ENCODE measurements at regions not wholly inside any gene's neighbourhood (a gene's known extent, or its start where the extent isn't known, plus 50 kb on each side); places are given as distances from the start of the nearest gene placed in this dataset.

DNA sequence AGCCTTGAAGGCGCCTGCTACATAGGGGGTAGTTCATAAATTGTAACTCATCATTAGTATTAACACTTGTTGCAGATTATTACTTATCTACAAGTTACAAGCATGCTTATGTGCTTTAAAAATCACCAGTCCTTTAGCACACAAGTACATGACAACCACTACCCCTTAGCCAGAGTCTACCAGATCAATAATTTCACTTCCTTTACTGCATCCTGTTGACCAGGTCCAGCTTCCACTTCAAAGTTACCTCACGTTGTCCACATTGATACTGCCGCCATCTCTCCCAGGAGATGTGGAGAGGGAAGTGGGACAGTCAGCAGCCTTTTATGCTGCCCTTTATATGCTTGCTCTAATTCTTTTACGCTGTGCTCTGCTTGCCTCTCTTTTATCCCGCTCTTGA is 231.3 kb upstream of the CXXC4 start:
- no peak for DNase-seq (ENCODE audit: extremely low read depth, insufficient read length)
- TF ChIP-seq, protein P1, sequence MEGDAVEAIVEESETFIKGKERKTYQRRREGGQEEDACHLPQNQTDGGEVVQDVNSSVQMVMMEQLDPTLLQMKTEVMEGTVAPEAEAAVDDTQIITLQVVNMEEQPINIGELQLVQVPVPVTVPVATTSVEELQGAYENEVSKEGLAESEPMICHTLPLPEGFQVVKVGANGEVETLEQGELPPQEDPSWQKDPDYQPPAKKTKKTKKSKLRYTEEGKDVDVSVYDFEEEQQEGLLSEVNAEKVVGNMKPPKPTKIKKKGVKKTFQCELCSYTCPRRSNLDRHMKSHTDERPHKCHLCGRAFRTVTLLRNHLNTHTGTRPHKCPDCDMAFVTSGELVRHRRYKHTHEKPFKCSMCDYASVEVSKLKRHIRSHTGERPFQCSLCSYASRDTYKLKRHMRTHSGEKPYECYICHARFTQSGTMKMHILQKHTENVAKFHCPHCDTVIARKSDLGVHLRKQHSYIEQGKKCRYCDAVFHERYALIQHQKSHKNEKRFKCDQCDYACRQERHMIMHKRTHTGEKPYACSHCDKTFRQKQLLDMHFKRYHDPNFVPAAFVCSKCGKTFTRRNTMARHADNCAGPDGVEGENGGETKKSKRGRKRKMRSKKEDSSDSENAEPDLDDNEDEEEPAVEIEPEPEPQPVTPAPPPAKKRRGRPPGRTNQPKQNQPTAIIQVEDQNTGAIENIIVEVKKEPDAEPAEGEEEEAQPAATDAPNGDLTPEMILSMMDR (IDR thresholded peaks at IDR 0.05; ENCODE audit: insufficient read depth, low read length, poor library complexity, severe bottlenecking), result no peak
- Histone ChIP-seq H3K4me3 (replicated peaks; ENCODE audit: low read depth, low read length) (no peak overlapping the region), H3K36me3 (ENCODE audit: control insufficient read depth, insufficient read depth, low read length) (no peaks in the 10 kb centered on the region), H3K27me3 (replicated peaks; ENCODE audit: control insufficient read depth, insufficient read depth, low read length) (no peaks in the 10 kb centered on the region)

DNA sequence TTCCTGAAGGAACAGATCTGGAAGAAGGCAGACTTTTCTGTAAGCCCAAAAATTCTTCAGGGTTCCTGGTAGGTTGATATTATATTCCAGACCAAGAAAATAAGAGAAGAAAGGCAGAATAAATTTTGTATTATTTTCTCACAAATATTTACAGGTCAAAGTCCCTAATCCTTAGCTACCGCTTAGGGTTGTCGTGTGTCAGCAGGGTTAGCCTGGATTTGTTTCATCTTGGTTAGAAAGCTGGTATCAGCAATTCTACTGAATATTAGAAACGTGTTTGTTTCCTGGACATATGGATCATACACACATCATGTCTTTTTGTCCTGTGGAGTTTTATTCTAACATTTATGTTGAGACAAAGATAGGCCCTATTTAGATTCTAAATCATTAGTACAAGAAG is 232.9 kb upstream of the CXXC4 start:
- no peaks in the 10 kb centered on the region for H3K27me3 ChIP-seq (replicated peaks; ENCODE audit: control insufficient read depth, insufficient read depth, low read length)
- H3K4me3 ChIP-seq (replicated peaks; ENCODE audit: low read depth, low read length), result no peak overlapping the region
- no peaks in the 10 kb centered on the region for H3K36me3 ChIP-seq (ENCODE audit: control insufficient read depth, insufficient read depth, low read length)
- TF ChIP-seq, protein P1 (IDR thresholded peaks at IDR 0.05; ENCODE audit: insufficient read depth, low read length, poor library complexity, severe bottlenecking), result no peak
- no peak for DNase-seq (ENCODE audit: extremely low read depth, insufficient read length)

DNA sequence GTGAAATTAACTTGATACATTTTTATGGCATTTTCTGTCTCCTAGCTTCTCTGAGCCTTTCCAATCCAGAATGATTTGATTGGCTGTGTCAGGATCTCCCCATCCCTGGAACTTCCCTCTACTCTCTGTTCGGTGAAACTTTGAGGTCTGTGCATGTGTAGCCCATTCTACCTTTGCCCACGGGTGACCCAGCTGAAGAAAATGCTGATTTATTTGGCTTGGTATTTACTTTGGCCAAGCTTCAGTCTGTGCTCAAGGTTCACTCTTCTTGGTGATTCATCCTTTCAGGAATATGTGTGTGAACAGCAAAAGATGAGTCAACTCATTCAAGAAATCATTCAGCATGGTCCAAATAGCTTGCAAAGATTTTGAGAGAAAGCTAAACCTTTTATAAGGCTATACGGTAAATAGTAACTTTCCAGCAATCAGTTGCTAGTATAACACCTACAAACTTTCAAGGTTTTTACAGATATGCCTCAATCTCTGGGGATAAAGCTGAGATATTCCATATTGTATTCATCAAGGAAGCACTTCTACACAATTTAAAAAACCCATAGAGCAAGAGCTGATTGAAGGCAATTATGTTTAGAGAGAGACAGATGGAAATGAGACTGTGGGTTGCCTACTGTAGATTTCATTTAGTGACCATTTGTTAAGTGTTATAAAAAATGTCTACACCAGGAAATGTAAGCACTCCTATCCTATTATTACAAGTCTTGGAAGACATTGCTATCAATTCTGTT is 233.9 kb upstream of the CXXC4 start:
- DNase-seq (ENCODE audit: extremely low read depth, insufficient read length), result no peak
- H3K36me3 ChIP-seq (ENCODE audit: control insufficient read depth, insufficient read depth, low read length), result no peaks in the 10 kb centered on the region
- TF ChIP-seq, protein P1 (IDR thresholded peaks at IDR 0.05; ENCODE audit: insufficient read depth, low read length, poor library complexity, severe bottlenecking), result no peak
- H3K4me3 ChIP-seq (replicated peaks; ENCODE audit: low read depth, low read length), result no peak overlapping the region
- H3K27me3 ChIP-seq (replicated peaks; ENCODE audit: control insufficient read depth, insufficient read depth, low read length), result no peaks in the 10 kb centered on the region

DNA sequence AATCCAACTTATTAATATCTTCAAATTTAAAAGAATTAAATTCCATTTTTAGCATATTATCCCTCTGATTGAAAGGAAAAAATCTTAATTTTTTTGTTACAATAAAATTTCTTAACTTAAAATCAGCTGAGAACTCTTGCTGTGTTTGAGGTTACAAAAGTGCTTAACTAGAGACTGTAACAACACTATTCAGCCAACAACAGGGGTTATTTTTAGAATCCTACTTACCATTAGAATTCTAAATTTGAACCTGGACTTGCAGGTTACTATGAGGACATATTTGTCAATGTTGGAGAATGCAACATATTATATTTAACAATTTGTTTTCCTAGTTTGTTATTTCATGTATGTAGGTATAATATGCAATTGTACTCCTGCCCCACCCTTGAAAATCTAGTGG is 238.1 kb upstream of the CXXC4 start:
- no peaks in the 10 kb centered on the region for H3K36me3 ChIP-seq (ENCODE audit: control insufficient read depth, insufficient read depth, low read length)
- no peak overlapping the region for H3K4me3 ChIP-seq (replicated peaks; ENCODE audit: low read depth, low read length)
- no peaks in the 10 kb centered on the region for H3K27me3 ChIP-seq (replicated peaks; ENCODE audit: control insufficient read depth, insufficient read depth, low read length)
- TF ChIP-seq, protein P1 (IDR thresholded peaks at IDR 0.05; ENCODE audit: insufficient read depth, low read length, poor library complexity, severe bottlenecking), result no peak
- no peak for DNase-seq (ENCODE audit: extremely low read depth, insufficient read length)

DNA sequence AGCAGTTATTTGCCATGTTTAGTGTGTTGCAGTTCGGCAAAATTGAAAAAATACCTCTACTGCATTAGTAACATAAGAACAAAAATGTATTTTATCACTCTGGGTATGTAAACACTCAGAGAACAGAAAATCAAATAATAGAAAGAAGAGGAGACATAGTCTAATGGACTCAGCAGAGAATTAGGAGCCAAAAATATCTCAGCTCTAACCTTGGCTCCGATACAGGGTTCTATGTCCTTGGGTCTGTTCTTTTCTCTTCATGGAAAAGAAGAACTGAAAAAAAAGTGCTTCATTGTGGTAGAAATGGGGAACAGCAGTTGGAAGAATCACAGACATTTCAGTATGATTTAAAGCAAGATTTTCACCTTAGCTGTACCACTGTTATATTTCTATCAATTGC is 240.5 kb upstream of the CXXC4 start:
- no peak for DNase-seq (ENCODE audit: extremely low read depth, insufficient read length)
- TF ChIP-seq, protein P1 (IDR thresholded peaks at IDR 0.05; ENCODE audit: insufficient read depth, low read length, poor library complexity, severe bottlenecking), result no peak
- no peaks in the 10 kb centered on the region for H3K27me3 ChIP-seq (replicated peaks; ENCODE audit: control insufficient read depth, insufficient read depth, low read length)

DNA sequence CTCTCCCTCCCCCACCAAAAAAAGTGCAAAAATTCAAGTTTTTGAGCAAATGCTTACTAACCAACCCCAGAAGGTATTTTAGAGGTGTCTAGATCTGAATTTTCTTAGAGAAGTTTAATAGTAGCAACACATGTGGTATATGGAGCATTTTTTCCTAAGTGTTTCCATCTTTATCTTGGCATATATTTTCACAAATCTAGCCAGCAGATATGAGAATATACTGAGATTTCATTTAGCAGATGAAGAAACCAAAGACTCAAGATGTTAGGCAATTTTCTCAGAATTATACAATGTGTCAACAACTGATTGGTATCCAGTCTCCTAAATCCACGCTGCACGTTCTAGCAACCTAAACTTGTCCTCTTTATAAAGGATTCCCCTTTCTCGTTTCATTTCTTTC is 245.5 kb upstream of the CXXC4 start:
- H3K27me3 ChIP-seq (replicated peaks; ENCODE audit: control insufficient read depth, insufficient read depth, low read length), result no peaks in the 10 kb centered on the region
- no peak overlapping the region for H3K4me3 ChIP-seq (replicated peaks; ENCODE audit: low read depth, low read length)
- no peaks in the 10 kb centered on the region for H3K36me3 ChIP-seq (ENCODE audit: control insufficient read depth, insufficient read depth, low read length)
- DNase-seq (ENCODE audit: extremely low read depth, insufficient read length), result no peak
- TF ChIP-seq, protein P1 (IDR thresholded peaks at IDR 0.05; ENCODE audit: insufficient read depth, low read length, poor library complexity, severe bottlenecking), result no peak

More for the DNA sequence above, 240.5 kb upstream of the CXXC4 start:
- H3K4me3 ChIP-seq (replicated peaks; ENCODE audit: low read depth, low read length), result no peak overlapping the region
- H3K36me3 ChIP-seq (ENCODE audit: control insufficient read depth, insufficient read depth, low read length), result no peaks in the 10 kb centered on the region

Data from GM06990 (cell line).